ENCODE measurements at regions not wholly inside any gene's neighbourhood (a gene's known extent, or its start where the extent isn't known, plus 50 kb on each side); places are given as distances from the start of the nearest gene placed in this dataset.

DNA sequence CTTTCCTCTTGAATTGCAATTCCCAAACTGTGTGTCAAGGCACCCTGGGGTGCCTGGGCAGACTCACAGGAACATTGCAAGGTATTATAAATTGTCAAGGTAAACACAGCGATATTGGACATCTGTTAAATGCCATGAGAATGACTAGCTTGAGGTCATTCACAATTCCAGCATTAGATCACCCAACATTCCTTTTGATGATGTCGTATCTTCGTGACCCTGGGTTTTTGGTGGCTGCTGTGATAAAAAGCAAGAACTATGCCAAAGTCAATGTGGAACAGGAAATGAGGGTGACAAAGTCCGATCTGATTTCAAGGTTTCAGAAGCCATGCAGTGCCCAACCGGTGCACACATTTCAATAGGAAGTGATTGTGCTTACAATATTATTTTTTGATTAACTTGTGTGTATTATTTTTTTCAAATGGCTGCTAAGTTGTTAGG is 458.4 kb downstream of the MIAT start:
- TF ChIP-seq CTCF (conservative IDR thresholded peaks at IDR 0.05; ENCODE audit: low read depth, low read length) (no peak), EZH2 (IDR thresholded peaks at IDR 0.05; ENCODE audit: borderline replicate concordance, low read depth, low read length, poor library complexity, severe bottlenecking) (no peak)

All from A673 (cell line).